Testis (tissue), 2 donors: ENCODE measurements at regions not wholly inside any gene's neighbourhood (a gene's known extent, or its start where the extent isn't known, plus 50 kb on each side); places are given as distances from the start of the nearest gene placed in this dataset.

Experiments
- CTCF ChIP-seq, 3 experiments: fragments of 450-650 bp in 2 of 3; fragments of 200-600 bp in 1 of 3; sonication (generic) in 1 of 3; IDR thresholded peaks; one replicate each; pipeline ENCODE4 v1.5.1; 2016 to 2019; ENCODE audit warnings: antibody characterized with exemption in 3 of 3, mild to moderate bottlenecking in 2 of 3, moderate library complexity in 1 of 3
- POLR2A ChIP-seq: fragments of 450-650 bp; IDR thresholded peaks from one replicate; pipeline ENCODE4 v1.6.1; 2017; ENCODE audit warnings: antibody characterized with exemption, mild to moderate bottlenecking, moderate library complexity

GRCh38 chr5:93156566-93156965 lies 424.5 kb downstream of the NR2F1-AS1 start:
- TF ChIP-seq CTCF (IDR thresholded peaks at IDR 0.05) (no peak), POLR2A (no peak)
